B cell (primary cell): ENCODE measurements at regions not wholly inside any gene's neighbourhood (a gene's known extent, or its start where the extent isn't known, plus 50 kb on each side); places are given as distances from the start of the nearest gene placed in this dataset.

Source experiments
- ATAC-seq: fragments of 200-7000 bp; cut with Tn5 transposase; one replicate; pipeline ENCODE4 v1.10.0; 2021; ENCODE audit warnings: low read depth, mild to moderate bottlenecking, moderate number of reproducible peaks, moderate library complexity
- CTCF ChIA-PET: fragments of 350-600 bp; sonication (Branson Sonifier 250); formaldehyde crosslinking; loops from one replicate; lab custom pipeline; 2021; ENCODE audit warnings: antibody characterized with exemption, inconsistent platforms; lab: Charles Lee
- POLR2A ChIA-PET: fragments of 350-600 bp; sonication (Branson Sonifier 250); formaldehyde crosslinking; loops from one replicate; lab custom pipeline; 2021; ENCODE audit warnings: antibody characterized with exemption; lab: Charles Lee
- DNase-seq: peaks from one replicate; pipeline ENCODE4 v3.0.0; 2013
- H2AFZ ChIP-seq: 2 replicates; pipeline ENCODE4 v1.6.1; 2012; ENCODE audit warnings: mild to moderate bottlenecking, low read depth, low read length; ENCODE audit not compliant: insufficient read depth, poor library complexity, severe bottlenecking
- H3K27ac ChIP-seq, 2 donors: 1 replicate in 1 of 2; 2 replicates in 1 of 2; pipeline ENCODE4 v1.5.1; 2012 to 2013; ENCODE audit warnings: low read length in 2 of 2, mild to moderate bottlenecking in 2 of 2, moderate library complexity in 1 of 2
- H3K27me3 ChIP-seq, 4 experiments: fragments of 200-600 bp in 1 of 4; sonication (generic) in 1 of 4; replicated peaks in 1 of 4; 1 replicate in 2 of 4; 2 replicates in 2 of 4; pipeline versions ENCODE4 v1.6.1 to v1.7.0; 2013 to 2016; ENCODE audit warnings: low read length in 3 of 4, mild to moderate bottlenecking in 2 of 4, mixed read lengths in 1 of 4, moderate library complexity in 1 of 4; ENCODE audit not compliant: insufficient read depth in 4 of 4, control insufficient read depth in 3 of 4; ENCODE audit errors: control extremely low read depth in 1 of 4
- H3K36me3 ChIP-seq, 2 experiments: replicated peaks in 1 of 2; 1 replicate in 1 of 2; 2 replicates in 1 of 2; pipeline versions ENCODE4 v1.6.1 to v1.7.1; 2013; ENCODE audit warnings: low read length in 1 of 2; ENCODE audit not compliant: insufficient read depth in 2 of 2, control insufficient read depth in 1 of 2; ENCODE audit errors: control extremely low read depth in 1 of 2, extremely low read depth in 1 of 2
- H3K4me1 ChIP-seq, 2 donors: fragments of 200-600 bp in 1 of 2; sonication (generic) in 1 of 2; 1 replicate in 1 of 2; 2 replicates in 1 of 2; pipeline versions ENCODE4 v1.5.1 to v1.6.1; 2013 to 2017; ENCODE audit warnings: low read length in 2 of 2; ENCODE audit not compliant: control insufficient read depth in 2 of 2, insufficient read depth in 2 of 2
- H3K4me2 ChIP-seq: replicated peaks from 2 replicates; pipeline ENCODE3; 2012; ENCODE audit warnings: mild to moderate bottlenecking, low read depth, low read length; ENCODE audit not compliant: poor library complexity, severe bottlenecking
- H3K4me3 ChIP-seq, 5 experiments: fragments of 200-600 bp in 1 of 5; sonication (generic) in 1 of 5; 1 replicate in 3 of 5; 2 replicates in 2 of 5; pipeline versions ENCODE4 v1.5.1 to v1.7.0; 2011 to 2016; ENCODE audit warnings: low read length in 4 of 5, mild to moderate bottlenecking in 4 of 5, low read depth in 2 of 5, control low read depth in 1 of 5, moderate library complexity in 1 of 5; ENCODE audit not compliant: insufficient read depth in 1 of 5; ENCODE audit errors: control extremely low read depth in 1 of 5, extremely low read depth in 1 of 5
- H3K79me2 ChIP-seq: fragments of 200-600 bp; sonication (generic); one replicate; pipeline ENCODE4 v1.6.0; 2016; ENCODE audit warnings: low read length; ENCODE audit not compliant: control insufficient read depth, insufficient read depth
- H3K9ac ChIP-seq: fragments of 200-600 bp; sonication (generic); 2 replicates; pipeline ENCODE4 v1.6.1; 2017; ENCODE audit warnings: mild to moderate bottlenecking, low read length, moderate library complexity
- H3K9me3 ChIP-seq, 3 donors: one replicate each; pipeline versions ENCODE4 v1.6.1 to v1.7.1; 2013; ENCODE audit warnings: low read length in 2 of 3; ENCODE audit not compliant: control insufficient read depth in 2 of 3, insufficient read depth in 1 of 3; ENCODE audit errors: control extremely low read depth in 1 of 3
- H4K20me1 ChIP-seq: 2 replicates; pipeline ENCODE4 v1.6.0; 2012; ENCODE audit warnings: mild to moderate bottlenecking, low read length; ENCODE audit not compliant: insufficient read depth, control insufficient read depth, poor library complexity, severe bottlenecking
- H3K27ac Mint-ChIP-seq: one replicate; pipeline ENCODE4 v1.8.0; 2021; ENCODE audit warnings: mixed read lengths
- H3K27me3 Mint-ChIP-seq: one replicate; pipeline ENCODE4 v1.8.0; 2021; ENCODE audit warnings: mixed read lengths
- H3K4me1 Mint-ChIP-seq: one replicate; pipeline ENCODE4 v1.8.0; 2021; ENCODE audit warnings: mixed read lengths
- H3K4me3 Mint-ChIP-seq: one replicate; pipeline ENCODE4 v1.8.0; 2021; ENCODE audit warnings: mixed read lengths
- H3K9me3 Mint-ChIP-seq: one replicate; pipeline ENCODE4 v1.8.0; 2022; ENCODE audit warnings: mixed read lengths; ENCODE audit not compliant: insufficient read depth
- EZH2 ChIP-seq: IDR thresholded peaks from 2 replicates; pipeline ENCODE4 v1.6.1; 2012; ENCODE audit warnings: borderline replicate concordance, low read depth, mild to moderate bottlenecking, moderate library complexity, low read length; ENCODE audit not compliant: insufficient read depth, poor library complexity, severe bottlenecking
- WGBS: methylation state at CpG from one replicate; pipeline ENCODE4 v1.1.5; 2013; ENCODE audit warnings: missing lambda C conversion rate; ENCODE audit not compliant: insufficient coverage; 5-methylcytosine and 5-hydroxymethylcytosine counted together
- intact Hi-C: fragments of 100-400 bp; cut with micrococcal nuclease; formaldehyde crosslinking; loops from one replicate; pipeline ENCODE4 v1.10.0; 2022
- TF ChIP-seq, protein P1 (sequence below): fragments of 200-600 bp; IDR thresholded peaks from one replicate; pipeline ENCODE4 v1.8.0; 2022; ENCODE audit warnings: antibody characterized with exemption, mild to moderate bottlenecking

- no peaks in the 10 kb centered on the region for H3K36me3 ChIP-seq
- H4K20me1 ChIP-seq, result no peaks in the 10 kb centered on the region
- H3K9me3 ChIP-seq, result no peaks in the 10 kb centered on the region
- Mint-ChIP-seq H3K9me3 (no peaks in the 10 kb centered on the region), H3K4me1 (peaks cover 18% of the 10 kb centered on the region), H3K4me3 (no peak overlapping the region), H3K27ac (no peak overlapping the region), H3K27me3 (peaks cover 20% of the 10 kb centered on the region)
- H3K27ac ChIP-seq, result no peak overlapping the region
- WGBS, result 31% methylated on average over 2 of the region's 7 CpGs
- no peak overlapping the region for H3K9ac ChIP-seq
- H2AFZ ChIP-seq, result no peak overlapping the region
- ATAC-seq (no peak), DNase-seq (no peak)
- TF ChIP-seq, protein P1, sequence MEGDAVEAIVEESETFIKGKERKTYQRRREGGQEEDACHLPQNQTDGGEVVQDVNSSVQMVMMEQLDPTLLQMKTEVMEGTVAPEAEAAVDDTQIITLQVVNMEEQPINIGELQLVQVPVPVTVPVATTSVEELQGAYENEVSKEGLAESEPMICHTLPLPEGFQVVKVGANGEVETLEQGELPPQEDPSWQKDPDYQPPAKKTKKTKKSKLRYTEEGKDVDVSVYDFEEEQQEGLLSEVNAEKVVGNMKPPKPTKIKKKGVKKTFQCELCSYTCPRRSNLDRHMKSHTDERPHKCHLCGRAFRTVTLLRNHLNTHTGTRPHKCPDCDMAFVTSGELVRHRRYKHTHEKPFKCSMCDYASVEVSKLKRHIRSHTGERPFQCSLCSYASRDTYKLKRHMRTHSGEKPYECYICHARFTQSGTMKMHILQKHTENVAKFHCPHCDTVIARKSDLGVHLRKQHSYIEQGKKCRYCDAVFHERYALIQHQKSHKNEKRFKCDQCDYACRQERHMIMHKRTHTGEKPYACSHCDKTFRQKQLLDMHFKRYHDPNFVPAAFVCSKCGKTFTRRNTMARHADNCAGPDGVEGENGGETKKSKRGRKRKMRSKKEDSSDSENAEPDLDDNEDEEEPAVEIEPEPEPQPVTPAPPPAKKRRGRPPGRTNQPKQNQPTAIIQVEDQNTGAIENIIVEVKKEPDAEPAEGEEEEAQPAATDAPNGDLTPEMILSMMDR, result no peak
- TF ChIP-seq EZH2, result no peak
- H3K79me2 ChIP-seq, result no peaks in the 10 kb centered on the region
- no peak overlapping the region for H3K4me2 ChIP-seq
- no peak overlapping the region for H3K4me3 ChIP-seq
- peaks cover 15 to 16% of the 10 kb centered on the region in 2 donors for H3K4me1 ChIP-seq
- ChIA-PET CTCF (no interaction called here), POLR2A (no interaction called here)
- intact Hi-C loops, result no loop called here
- peaks cover 0 to 10% (median 2%) of the 10 kb centered on the region in 4 experiments for H3K27me3 ChIP-seq
These were observed 128.7 kb downstream of the LY86 start for GRCh38 chr6:6716998-6717763.

DNA sequence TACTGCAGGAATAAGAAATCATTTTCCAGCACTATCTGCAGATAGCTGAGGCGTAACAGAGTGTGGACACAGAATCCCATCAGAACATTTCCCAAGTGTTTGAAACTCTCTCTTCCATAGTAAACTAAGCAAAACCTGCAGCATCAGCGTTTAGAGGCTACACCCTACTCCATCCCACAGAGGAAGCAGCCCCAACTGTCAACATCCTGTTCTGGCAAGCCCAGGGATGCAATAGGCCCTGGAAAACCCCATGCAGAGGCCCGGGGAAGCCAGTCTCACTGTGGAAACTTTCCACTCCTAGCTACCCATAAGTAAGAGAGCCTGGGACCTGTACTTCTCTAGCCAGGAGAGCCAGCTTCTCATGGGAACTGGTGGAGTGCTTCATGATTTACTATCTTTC lies 129.4 kb downstream of the LY86 start:
- peaks cover 10% of the 10 kb centered on the region for H3K4me1 Mint-ChIP-seq
- peaks cover 17% of the 10 kb centered on the region for H3K27me3 Mint-ChIP-seq
- no peaks in the 10 kb centered on the region for H3K9me3 Mint-ChIP-seq
- Histone ChIP-seq H3K79me2 (no peaks in the 10 kb centered on the region), H3K27ac (no peak overlapping the region), H4K20me1 (no peaks in the 10 kb centered on the region), H3K9ac (no peak overlapping the region), H3K4me3 (no peak overlapping the region), H3K4me2 (no peak overlapping the region), H3K9me3 (no peaks in the 10 kb centered on the region), H3K36me3 (no peaks in the 10 kb centered on the region), H3K27me3 (peaks cover 0 to 7% (median 0%) of the 10 kb centered on the region in 4 experiments), H2AFZ (no peak overlapping the region), H3K4me1 (peaks cover 8% of the 10 kb centered on the region in 2 donors)
- no peak overlapping the region for H3K27ac Mint-ChIP-seq
- TF ChIP-seq, protein P1, result no peak
- TF ChIP-seq EZH2, result no peak
- WGBS, result 33% methylated on average over 3 of the region's 3 CpGs
- no peak overlapping the region for H3K4me3 Mint-ChIP-seq
- DNase-seq (no peak), ATAC-seq (no peak)
- ChIA-PET POLR2A (no interaction called here), CTCF (no interaction called here)
- intact Hi-C loops, result no loop called here
